MG63 (cell line): ENCODE measurements at regions not wholly inside any gene's neighbourhood (a gene's known extent, or its start where the extent isn't known, plus 50 kb on each side); places are given as distances from the start of the nearest gene placed in this dataset.
A peak's percentile ranks its signal among the peaks of the same experiment; 100 is the strongest.

Experiments used
- DNase-seq: peaks from one replicate; pipeline ENCODE4 v3.0.0-alpha.2; 2020
- H3K27me3 ChIP-seq: fragments of 250-450 bp; sonication (Bioruptor Pico); 2 replicates; pipeline ENCODE4 v1.5.1; 2020; ENCODE audit warnings: mild to moderate bottlenecking, moderate library complexity
- H3K36me3 ChIP-seq: fragments of 250-450 bp; sonication (Bioruptor Pico); 2 replicates; pipeline ENCODE4 v1.5.1; 2020; ENCODE audit warnings: mild to moderate bottlenecking, moderate library complexity
- H3K4me3 ChIP-seq: fragments of 250-450 bp; sonication (Bioruptor Pico); 2 replicates; pipeline ENCODE4 v1.5.1; 2020; ENCODE audit warnings: mild to moderate bottlenecking, moderate library complexity
- H3K9me3 ChIP-seq: fragments of 250-450 bp; sonication (Bioruptor Pico); 2 replicates; pipeline ENCODE4 v1.5.1; 2020; ENCODE audit warnings: mild to moderate bottlenecking, moderate library complexity

DNA sequence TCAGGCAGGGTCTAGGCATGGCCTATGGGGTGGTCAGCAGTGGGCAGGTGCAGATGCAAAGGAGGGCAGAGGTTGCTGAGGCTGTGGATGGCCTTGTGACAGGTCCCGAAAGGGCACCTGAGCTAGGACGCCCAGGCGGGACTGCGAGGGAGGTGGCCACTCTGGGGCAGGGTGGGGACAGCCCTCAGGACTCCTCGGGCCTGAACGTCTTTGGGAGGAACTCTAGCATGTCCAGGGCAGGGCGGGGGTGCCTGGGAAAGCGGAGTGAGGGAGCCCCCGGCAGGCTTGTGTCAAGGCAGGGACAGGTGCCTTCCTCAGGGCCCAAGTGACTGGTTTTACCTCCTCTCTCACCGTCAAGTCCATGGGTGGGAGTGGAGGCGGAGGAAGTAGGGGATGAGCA, 125.4 kb upstream of the WNT4 start:
- Histone ChIP-seq H3K27me3 (0 out of 2 replicates have a peak, but pooled peaks cover 2% of the 10 kb centered on the region), H3K36me3 (no peaks in the 10 kb centered on the region), H3K4me3 (no peak overlapping the region), H3K9me3 (no peaks in the 10 kb centered on the region)
- DNase-seq, result no peak

DNA sequence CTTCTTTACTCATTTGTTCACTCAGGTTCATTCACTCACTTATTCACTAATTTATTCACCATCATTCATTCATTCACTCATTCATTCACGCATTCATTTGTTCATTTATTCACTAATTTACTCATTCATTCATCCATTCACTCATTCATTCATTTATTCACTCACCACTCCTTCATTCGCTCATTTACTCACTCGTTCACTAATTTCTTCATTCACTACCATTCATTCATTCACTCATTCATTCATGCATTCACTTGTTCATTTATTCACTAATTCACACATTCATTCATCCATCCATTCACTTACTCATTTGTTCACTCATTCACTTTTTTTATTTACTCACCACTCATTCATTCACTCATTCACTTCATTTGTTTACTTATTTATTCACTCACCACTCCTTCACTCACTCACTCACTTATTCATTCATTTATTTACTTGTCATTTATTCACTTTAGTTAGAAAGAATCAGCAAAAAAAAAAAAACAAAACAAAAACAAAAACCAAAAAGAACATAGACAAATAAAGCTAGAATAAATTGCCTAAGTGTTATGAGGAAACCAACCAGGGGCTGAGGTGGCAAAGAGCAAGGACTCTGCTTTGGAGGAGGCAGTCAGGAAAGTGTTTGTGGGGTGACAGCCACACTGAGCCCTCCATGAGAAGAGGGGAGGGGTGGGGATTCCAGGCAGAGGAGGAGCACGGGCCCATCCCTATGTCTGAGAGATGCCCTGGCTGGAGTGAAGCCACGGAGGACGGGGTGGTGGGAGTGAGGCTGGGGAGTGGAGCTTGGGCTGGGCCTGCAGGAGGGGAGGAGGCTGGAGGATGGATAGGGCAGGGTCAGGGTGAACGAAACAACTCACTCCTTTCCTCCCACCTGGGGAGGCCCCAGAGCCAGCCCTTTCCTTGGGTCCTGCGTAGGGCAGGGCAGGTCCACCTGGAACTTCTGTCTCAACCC, 129.2 kb upstream of the WNT4 start:
- peaks cover 4% of the 10 kb centered on the region; the same call in 1 of the 2 replicates for H3K27me3 ChIP-seq
- no peaks in the 10 kb centered on the region for H3K9me3 ChIP-seq
- H3K4me3 ChIP-seq, result no peak overlapping the region
- no peaks in the 10 kb centered on the region for H3K36me3 ChIP-seq
- no peak for DNase-seq

DNA sequence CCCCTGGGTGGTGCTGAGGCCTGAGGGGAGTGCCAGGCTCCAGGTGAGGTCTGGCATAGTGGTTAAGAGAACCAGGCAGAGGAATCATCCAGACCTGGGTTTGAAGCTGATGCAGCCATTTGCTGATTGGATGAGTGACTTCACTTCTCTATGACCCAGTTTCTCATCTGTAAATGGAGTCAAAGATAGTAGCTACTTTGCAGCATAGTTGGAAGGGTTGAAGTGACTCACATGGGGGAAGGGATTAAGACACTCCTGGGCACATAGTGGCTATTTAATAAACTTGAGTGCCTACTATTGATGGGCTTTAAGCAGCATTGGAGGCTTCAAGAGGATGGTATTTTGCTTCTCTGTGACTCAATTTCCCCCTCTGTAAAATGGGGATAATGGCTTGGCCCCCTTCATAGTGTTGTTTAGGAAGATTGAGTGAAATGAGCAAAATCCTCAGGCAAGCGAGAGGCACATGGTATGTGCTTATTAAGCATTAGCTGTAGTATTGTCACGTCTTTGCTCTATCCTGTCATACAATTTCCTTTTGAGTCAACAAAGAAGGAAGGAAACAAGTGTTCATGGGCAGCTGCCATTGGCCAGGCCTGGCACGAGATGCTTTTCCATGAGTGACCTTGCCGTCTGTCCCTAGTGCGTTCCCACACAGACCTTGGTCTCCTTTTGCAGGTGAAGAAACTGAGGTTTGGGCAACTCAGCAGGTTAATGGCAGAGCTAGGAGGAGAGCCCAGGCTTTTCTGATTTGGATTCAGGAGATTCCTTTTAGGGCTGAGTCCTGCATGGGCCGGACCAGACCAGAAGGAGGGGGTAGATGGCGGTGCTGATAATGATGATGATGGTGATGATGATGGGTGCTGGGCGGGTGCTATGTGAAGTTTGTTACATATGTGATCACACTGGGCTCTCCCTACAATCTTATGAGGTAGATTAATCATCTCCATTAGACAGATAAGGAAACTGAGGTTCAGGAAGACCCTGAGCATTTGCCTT, 131.1 kb upstream of the WNT4 start:
- Histone ChIP-seq H3K36me3 (no peaks in the 10 kb centered on the region), H3K27me3 (peaks cover 4% of the 10 kb centered on the region; the same call in 1 of the 2 replicates), H3K4me3 (no peak overlapping the region), H3K9me3 (no peaks in the 10 kb centered on the region)
- DNase-seq, result no peak

DNA sequence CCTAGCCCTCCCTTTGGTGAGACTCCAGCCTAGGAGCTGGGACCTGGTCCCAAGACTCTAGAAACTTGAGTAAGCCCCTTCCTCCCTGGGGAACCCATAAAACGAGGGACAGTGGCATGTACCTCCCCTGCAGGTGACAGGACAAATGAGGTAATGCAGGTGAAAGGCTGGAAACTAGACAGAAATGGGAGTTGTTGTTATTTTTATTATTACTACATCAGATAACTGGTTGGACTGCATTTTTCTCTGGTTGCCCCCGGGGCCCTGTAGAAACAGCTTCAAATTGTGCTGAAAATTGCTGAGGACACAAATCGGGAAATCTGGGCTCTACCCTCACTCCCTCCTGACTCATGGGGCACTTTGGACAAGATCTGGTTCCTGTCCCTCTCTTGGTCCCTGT, 132.3 kb upstream of the WNT4 start:
- Histone ChIP-seq H3K36me3 (no peaks in the 10 kb centered on the region), H3K9me3 (no peaks in the 10 kb centered on the region), H3K4me3 (no peak overlapping the region), H3K27me3 (peaks cover 4% of the 10 kb centered on the region; the same call in 1 of the 2 replicates)
- no peak for DNase-seq

DNA sequence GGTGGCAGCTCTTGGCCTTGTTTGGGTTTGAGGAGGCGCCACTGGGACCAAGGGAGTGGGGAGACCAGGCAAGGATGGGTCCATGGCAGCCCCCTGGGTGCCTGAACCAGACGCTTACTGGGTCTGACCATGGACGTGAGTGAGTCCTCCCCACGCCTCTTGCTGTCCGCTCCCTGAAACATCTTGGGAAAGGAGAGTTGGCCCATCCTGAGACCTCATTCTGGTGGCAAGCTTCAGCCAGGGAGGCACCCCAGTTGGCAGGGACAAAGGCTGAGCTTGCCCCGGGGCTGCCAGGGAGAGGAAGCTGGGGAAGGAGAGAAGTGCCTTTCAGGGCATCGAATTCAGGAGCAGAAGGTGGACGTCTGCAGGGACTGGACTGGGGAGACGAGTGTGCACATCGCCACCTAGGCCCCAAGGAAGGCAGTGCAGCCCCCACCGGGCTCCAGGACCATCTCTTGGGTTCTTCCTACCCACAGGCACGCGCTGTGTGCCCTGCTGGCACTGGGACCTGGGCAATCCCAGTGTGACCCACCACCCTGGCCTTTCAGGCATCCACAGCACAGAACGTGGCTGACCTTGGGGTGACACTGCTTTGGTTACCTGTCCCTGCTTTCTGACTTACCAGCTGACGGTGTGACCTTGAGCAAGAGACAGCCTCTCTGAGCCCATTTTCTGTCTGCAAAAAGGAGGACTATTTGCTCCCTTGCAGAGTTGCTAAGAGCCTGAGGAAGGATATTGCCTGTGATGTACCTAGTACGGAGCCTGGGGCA, 132.9 kb upstream of the WNT4 start:
- no peak overlapping the region for H3K4me3 ChIP-seq
- peak; percentile 50 for DNase-seq
- peaks cover 4% of the 10 kb centered on the region; the same call in 1 of the 2 replicates for H3K27me3 ChIP-seq
- no peaks in the 10 kb centered on the region for H3K36me3 ChIP-seq
- H3K9me3 ChIP-seq, result no peaks in the 10 kb centered on the region

DNA sequence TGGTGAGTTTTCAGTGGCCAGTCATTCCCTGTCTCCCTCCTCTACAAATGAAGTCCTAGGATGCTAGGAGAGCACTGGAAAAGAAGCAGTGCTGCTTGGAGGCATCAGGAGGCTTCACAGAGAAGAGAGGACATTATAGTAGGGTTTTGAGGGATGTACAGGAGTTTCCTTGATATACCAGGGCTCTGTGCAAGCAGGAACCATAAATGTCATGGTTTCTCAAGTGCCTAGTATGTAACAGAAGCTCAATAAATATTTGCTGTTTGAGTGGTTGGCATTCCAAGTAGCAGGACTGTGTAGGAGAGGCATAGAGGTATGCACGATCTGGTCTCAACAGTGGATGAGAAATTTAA, 133.5 kb upstream of the WNT4 start:
- Histone ChIP-seq H3K4me3 (no peak overlapping the region), H3K27me3 (peaks cover 4% of the 10 kb centered on the region; the same call in 1 of the 2 replicates), H3K9me3 (no peaks in the 10 kb centered on the region), H3K36me3 (no peaks in the 10 kb centered on the region)
- no peak for DNase-seq

DNA sequence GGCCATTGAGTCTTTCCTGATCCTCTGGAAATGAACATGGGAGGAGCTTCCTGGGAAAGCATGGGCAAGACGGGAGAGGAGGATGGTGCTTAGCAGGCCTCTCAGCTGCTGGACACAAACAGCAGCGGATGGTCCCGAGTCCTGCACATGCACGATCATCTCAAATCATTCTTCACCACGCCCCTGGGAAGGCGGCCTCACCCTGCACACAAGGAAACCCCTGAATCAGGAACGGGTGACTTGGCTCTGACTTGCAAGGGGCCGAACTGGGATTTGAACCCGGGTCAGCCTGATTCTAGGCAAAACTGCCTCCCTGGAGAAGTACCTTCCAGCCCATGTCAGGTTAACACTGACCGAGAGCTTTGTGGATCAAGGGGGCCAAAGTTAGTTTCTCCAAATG, 134.8 kb upstream of the WNT4 start:
- Histone ChIP-seq H3K27me3 (peaks cover 2% of the 10 kb centered on the region), H3K9me3 (no peaks in the 10 kb centered on the region), H3K4me3 (no peak overlapping the region), H3K36me3 (no peaks in the 10 kb centered on the region)
- no peak for DNase-seq

DNA sequence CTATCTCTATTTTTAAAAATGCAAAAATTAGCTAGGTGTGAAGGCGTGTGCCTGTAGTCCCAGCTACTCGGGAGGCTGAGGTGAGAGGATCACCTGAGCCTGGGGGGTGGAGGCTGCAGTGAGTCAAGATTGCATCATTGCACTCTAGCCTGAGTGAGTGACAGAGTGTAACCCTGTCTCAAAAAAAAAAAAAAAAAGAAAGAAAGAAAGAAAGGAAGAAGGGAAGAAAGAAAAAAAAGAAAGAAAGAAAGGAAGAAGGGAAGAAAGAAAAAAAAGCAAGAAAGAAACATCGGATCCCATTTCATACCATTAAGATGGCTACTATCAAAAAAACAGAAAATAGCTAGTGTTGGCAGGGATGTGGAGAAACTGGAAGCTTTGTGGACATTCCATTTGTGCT, 136.8 kb upstream of the WNT4 start:
- peaks cover 2% of the 10 kb centered on the region for H3K27me3 ChIP-seq

DNA sequence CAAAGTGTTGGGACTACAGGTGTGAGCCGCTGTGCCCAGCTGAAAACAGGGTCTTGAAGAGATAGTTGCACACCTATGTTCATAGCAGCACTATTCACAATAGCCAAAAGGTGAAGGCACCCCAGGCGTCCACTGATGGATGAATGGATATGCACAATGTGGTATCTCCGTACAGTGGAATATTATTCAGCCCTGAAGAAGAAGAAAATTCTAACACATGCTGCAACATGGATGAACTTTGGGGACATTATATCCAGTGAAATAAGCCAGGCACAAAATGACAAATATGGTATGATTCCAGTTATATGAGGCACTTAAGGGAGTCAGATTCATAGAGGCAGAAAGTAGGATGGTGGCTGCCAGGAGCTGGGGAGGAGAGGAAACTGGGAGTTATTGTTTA, 137.6 kb upstream of the WNT4 start:
- Histone ChIP-seq H3K4me3 (no peak overlapping the region), H3K27me3 (peaks cover 2% of the 10 kb centered on the region)
- DNase-seq, result no peak

More for the DNA sequence above, 136.8 kb upstream of the WNT4 start:
- Histone ChIP-seq H3K9me3 (no peaks in the 10 kb centered on the region), H3K36me3 (no peaks in the 10 kb centered on the region), H3K4me3 (no peak overlapping the region)
- DNase-seq, result no peak

DNA sequence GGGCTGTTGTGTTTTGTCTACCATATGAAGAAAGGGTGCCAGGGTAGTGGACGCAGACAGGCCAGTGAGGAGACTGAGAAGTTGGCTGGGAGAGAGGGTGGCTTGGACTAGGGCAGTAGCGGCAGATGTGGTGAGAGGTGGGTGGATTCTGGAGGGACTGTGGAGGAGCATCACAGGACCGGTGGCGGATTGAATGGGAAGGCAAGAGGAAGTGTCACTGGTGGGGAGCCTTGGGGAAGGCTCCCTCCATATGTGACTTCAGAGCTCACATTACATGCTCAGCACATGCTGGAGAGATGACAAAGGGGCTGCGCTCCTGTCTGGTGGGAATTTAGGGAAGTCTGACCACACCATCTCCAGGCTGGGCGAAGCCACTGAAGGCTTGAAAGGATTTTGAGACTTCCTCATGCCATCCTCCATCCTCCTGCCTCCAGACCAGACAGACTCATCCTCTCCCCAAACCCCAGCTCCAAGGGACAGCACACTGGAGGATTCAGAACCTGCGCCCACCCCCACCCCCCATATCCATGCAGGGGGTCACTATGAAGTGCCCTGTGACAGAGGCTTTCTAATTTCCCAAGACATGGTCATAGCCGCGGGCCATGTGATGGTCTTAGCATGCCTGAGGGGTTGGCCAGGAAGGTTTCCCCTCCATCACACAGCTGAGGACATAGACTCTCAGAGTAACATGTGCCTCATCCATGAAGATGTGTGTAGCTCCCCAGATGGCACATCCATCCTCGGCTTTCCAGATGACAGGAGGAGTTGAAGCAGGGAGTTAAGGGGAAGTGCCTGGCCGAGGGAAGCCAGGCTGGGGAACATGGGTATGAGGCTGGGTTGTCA, 138.8 kb upstream of the WNT4 start:
- H3K9me3 ChIP-seq, result no peaks in the 10 kb centered on the region
- no peaks in the 10 kb centered on the region for H3K36me3 ChIP-seq
- DNase-seq, result no peak
- no peaks in the 10 kb centered on the region; the same call in none of the 2 replicates for H3K27me3 ChIP-seq
- no peak overlapping the region for H3K4me3 ChIP-seq

More for the DNA sequence above, 137.6 kb upstream of the WNT4 start:
- H3K9me3 ChIP-seq, result no peaks in the 10 kb centered on the region
- H3K36me3 ChIP-seq, result no peaks in the 10 kb centered on the region

DNA sequence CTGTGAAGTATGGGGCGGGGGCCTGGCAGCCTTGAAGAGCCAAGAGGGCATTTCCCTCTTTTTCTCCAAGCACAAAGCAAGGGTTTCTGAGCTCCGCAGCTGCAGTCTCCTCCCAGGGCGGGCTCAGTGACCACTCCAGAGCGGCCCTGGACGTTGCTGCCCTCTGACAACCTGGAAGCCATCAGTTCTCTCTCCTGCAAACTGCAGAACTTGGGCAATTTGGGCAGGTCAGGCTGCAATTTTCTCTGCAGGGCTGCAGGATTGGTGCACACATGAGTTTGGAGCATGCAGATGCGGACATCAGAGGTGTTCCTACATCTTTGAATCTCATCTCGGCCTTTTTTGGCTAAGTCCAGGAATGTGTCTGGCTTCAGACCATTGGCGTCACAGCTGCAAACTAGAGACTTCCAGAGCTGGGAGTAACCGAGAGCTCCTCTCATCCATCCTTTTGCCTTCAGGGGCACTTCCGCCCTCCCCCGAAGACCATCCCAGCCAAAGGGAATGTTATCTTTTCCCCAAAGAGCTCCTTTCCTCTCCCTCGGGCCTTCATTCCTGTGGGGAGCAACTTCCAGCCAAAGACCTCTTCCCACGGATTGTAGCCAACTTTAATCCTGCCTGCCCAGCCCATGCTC, 139.6 kb upstream of the WNT4 start:
- Histone ChIP-seq H3K36me3 (no peaks in the 10 kb centered on the region), H3K4me3 (no peak overlapping the region), H3K9me3 (no peaks in the 10 kb centered on the region), H3K27me3 (no peaks in the 10 kb centered on the region; the same call in none of the 2 replicates)
- DNase-seq, result no peak

DNA sequence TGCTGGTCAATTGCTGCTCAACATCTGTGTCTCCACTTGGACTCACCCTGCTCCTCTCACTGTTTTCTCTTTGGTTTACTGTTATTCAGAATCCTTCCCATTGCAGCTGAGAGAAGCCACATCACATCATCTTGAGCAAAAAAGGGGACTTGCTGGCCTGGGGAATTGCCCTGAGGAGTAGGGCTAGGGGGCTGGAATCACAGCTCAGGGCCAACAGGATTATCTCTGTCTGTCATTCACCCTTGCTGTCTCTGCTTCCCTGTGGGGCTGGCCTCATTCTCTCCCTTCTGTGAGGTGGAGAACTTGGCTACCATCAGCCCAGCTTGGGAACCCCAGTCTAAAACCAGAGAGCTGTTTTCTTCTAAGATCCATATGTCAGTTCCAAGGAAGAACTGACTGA, 140.7 kb upstream of the WNT4 start:
- no peaks in the 10 kb centered on the region for H3K9me3 ChIP-seq
- no peak for DNase-seq

DNA sequence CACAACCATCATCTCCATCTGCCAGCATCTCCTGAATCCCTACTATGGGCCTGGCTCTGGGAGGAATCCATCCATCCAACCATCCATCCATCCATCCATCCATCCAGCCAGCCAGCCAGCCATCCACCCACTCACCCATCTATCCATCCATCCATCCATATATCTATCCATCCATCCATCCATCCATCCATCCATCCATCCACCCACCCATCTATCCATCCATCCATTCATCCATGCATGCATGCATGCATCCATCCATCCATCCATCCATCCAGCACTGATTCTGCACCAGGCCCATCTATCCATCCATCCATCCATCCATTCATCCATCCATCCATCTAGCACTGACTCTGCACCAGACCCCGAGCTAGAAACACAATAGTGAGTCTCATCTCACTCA, 141.3 kb upstream of the WNT4 start:
- DNase-seq, result no peak
- Histone ChIP-seq H3K9me3 (no peaks in the 10 kb centered on the region), H3K4me3 (no peak overlapping the region), H3K36me3 (no peaks in the 10 kb centered on the region), H3K27me3 (no peaks in the 10 kb centered on the region; the same call in none of the 2 replicates)

More for the DNA sequence above, 140.7 kb upstream of the WNT4 start:
- Histone ChIP-seq H3K4me3 (no peak overlapping the region), H3K27me3 (no peaks in the 10 kb centered on the region; the same call in none of the 2 replicates), H3K36me3 (no peaks in the 10 kb centered on the region)

DNA sequence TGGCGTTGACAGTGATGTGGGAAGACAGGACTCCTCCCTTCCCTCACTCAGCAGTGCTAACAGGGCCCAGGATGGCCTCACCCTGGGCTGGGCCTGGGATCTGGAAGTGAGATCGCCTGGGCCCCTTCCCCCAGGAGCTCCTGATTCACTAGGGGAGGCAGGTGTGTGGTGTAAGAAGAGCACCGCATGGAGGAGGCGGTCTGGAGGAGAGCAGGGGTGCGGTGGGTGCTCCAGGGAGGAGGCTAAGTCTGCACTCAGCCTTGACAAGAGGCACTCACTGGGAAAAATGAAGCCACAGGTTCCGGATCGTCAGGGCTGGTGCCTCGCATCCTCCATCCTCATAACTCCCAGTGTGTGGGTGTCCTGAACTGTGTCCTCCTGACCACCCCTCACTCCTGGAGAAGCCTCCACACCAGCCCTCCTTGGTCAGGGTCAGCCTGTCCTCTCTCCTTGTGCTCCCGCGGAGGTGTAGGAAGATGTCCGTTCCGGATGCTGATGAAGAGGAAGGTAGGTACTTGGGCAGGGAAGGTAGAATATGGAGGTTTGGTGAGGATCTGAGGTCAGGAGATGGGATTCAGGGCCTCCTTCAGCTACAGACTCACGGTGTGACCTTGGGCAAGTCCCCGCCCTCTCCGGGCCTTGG, 142.1 kb upstream of the WNT4 start:
- no peaks in the 10 kb centered on the region for H3K9me3 ChIP-seq
- H3K4me3 ChIP-seq, result no peak overlapping the region
- DNase-seq, result no peak
- no peaks in the 10 kb centered on the region; the same call in none of the 2 replicates for H3K27me3 ChIP-seq
- H3K36me3 ChIP-seq, result no peaks in the 10 kb centered on the region
